ENCODE measurements at regions not wholly inside any gene's neighbourhood (a gene's known extent, or its start where the extent isn't known, plus 50 kb on each side); places are given as distances from the start of the nearest gene placed in this dataset.

DNA sequence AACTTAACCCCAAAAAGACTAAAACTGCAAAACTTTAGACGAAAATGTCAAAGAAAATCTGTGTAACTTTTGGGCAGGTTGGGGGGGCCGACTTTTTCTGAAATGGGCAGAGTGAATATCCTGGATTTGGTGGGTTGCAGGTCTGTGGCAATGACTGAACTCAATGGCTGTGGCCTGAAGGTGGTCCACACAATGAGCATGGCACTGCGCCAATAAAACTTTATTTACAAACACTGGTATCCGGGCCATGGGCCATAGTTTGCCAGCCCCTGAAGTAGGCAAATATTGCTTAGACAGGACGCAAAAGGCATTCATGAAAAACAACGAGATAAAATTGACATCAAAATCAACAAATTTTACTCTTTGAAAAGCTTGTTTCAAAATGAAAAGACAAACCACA, 66.2 kb downstream of the RTP5 start:
- no peak for TF ChIP-seq POLR2A (IDR thresholded peaks at IDR 0.05; ENCODE audit: low read length)
- TF ChIP-seq, protein P1, sequence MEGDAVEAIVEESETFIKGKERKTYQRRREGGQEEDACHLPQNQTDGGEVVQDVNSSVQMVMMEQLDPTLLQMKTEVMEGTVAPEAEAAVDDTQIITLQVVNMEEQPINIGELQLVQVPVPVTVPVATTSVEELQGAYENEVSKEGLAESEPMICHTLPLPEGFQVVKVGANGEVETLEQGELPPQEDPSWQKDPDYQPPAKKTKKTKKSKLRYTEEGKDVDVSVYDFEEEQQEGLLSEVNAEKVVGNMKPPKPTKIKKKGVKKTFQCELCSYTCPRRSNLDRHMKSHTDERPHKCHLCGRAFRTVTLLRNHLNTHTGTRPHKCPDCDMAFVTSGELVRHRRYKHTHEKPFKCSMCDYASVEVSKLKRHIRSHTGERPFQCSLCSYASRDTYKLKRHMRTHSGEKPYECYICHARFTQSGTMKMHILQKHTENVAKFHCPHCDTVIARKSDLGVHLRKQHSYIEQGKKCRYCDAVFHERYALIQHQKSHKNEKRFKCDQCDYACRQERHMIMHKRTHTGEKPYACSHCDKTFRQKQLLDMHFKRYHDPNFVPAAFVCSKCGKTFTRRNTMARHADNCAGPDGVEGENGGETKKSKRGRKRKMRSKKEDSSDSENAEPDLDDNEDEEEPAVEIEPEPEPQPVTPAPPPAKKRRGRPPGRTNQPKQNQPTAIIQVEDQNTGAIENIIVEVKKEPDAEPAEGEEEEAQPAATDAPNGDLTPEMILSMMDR (IDR thresholded peaks at IDR 0.05) = no peak
- TF ChIP-seq POLR2AphosphoS2 (conservative IDR thresholded peaks at IDR 0.05; ENCODE audit: low read length) = no peak
- TF ChIP-seq CEBPB (IDR thresholded peaks at IDR 0.05) = no peak
- TF ChIP-seq JUN (IDR thresholded peaks at IDR 0.05) = no peak
- no peak for TF ChIP-seq RAD21 (conservative IDR thresholded peaks at IDR 0.05 in 1 of 2, IDR thresholded peaks at IDR 0.05 in 1 of 2)
- no peak for TF ChIP-seq SMC3 (IDR thresholded peaks at IDR 0.05)
- no peak for TF ChIP-seq CHD2 (IDR thresholded peaks at IDR 0.05; ENCODE audit: low read length, partially characterized antibody)
- no peak for TF ChIP-seq EP300 (IDR thresholded peaks at IDR 0.05)

Data from A549 (cell line).